GM12872 (cell line): ENCODE measurements at regions not wholly inside any gene's neighbourhood (a gene's known extent, or its start where the extent isn't known, plus 50 kb on each side); places are given as distances from the start of the nearest gene placed in this dataset.

Experiments used
- CTCF ChIP-seq: IDR thresholded peaks from 3 replicates; pipeline ENCODE4 v1.5.1; 2011; ENCODE audit warnings: low read depth, mild to moderate bottlenecking, low read length, moderate library complexity; ENCODE audit not compliant: insufficient read depth

- TF ChIP-seq CTCF, result no peak
Measured at GRCh38 chr2:15788830-15789229, 151.5 kb upstream of the MYCN start.

- TF ChIP-seq CTCF, result no peak
Measured at GRCh38 chr2:15789381-15790062, 150.8 kb upstream of the MYCN start.

DNA sequence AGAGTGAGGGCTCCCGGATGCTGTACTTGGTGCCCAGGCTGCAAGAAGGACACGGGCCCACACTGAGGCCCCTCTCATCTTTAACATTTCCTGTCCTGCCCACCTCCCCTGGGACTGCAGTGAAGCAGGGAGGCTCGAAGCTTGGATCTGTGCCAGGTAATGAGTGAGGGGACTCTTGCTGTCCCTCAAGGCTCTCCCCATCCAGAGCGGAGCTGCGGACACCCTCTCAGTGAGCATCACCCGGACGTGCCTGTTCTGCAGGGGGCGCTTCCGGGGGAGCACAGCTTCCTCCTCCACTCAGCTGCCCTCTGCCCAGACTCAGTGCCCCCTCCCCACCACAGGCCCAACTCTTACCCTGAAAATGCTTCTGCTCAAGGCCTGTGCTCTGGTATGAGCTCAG, 150.0 kb upstream of the MYCN start:
- no peak for TF ChIP-seq CTCF

GRCh38 chr2:15790838-15791237, 149.5 kb upstream of the MYCN start:
- TF ChIP-seq CTCF, result no peak

GRCh38 chr2:15791294-15791693, 149.1 kb upstream of the MYCN start:
- no peak for TF ChIP-seq CTCF

GRCh38 chr2:15792331-15792730, 148.0 kb upstream of the MYCN start:
- no peak for TF ChIP-seq CTCF

DNA sequence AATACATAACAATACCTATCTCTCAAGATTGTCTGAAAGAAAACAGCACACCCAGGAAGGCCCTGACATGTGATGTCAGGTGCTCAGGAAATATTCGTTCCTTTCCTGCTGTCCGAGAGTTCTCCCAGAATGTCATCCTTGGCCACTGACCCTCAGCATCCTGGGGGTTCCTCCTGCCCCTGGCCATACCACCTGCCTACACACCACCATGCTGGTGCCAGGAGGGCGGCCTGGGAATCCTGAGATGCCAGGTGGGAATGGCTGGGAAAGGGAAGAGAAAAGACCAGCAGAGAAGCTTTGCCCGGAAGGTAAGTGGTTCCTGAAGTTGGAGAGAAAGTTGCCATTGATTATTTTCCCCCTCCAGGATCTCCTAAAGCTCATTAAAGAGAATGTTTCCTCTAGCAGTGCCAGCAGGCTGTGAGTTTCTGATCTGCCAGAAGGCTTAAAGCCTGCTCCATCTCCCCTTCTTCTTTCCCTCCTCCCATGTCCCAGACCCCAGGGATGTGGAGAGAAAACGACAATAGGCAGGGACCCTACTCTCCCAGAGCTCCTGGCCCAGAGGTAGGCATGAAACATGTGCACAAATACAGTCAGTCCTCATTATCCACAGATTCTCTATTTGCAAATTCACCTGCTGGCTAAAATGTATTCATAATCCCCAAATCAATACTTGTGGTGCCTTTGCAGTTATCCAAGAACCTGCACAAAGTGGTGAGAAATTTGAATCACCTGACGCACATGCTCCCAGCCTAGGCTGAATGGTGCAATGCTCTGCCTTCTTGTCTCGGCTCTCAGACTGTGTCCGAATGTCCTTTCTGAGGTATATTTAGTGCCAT, 147.1 kb upstream of the MYCN start:
- no peak for TF ChIP-seq CTCF
